SH-SY5Y (cell line): ENCODE measurements at regions not wholly inside any gene's neighbourhood (a gene's known extent, or its start where the extent isn't known, plus 50 kb on each side); places are given as distances from the start of the nearest gene placed in this dataset.

Source experiments
- GATA2 ChIP-seq: IDR thresholded peaks from 2 replicates; pipeline ENCODE4 v1.6.1; 2011; ENCODE audit warnings: mild to moderate bottlenecking, low read depth, low read length
- GATA3 ChIP-seq: IDR thresholded peaks from 2 replicates; pipeline ENCODE4 v1.6.1; 2011; ENCODE audit warnings: low read depth, mild to moderate bottlenecking, low read length, moderate library complexity

DNA sequence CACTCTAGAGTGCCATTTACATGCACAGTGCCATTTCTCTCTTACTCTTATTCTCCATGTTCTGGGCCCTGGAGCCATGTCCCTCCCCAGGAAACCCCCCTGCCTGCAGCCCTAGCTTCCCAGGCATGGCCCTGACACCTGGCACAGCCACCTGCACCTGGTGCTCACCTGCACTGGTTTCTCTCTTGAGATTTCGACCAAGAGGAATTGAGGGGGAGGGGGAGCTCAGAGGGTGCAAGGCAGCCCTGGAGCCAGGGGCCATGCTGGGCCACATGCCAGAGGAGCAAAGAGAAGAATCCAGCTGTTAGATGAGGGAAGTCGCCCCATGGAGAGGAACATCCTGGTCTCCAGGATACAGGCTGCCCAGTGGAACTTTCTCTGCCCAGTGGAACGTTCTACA, 65.0 kb upstream of the RAPGEF1 start:
- no peak for TF ChIP-seq GATA2
- TF ChIP-seq GATA3: no peak
